HL-60 (cell line): ENCODE measurements at regions not wholly inside any gene's neighbourhood (a gene's known extent, or its start where the extent isn't known, plus 50 kb on each side); places are given as distances from the start of the nearest gene placed in this dataset.

ENCODE experiments used
- CTCF ChIP-seq: IDR thresholded peaks from one replicate; pipeline ENCODE4 v1.5.1; 2011; ENCODE audit warnings: low read length, control low read depth, inconsistent platforms; ENCODE audit not compliant: insufficient read depth
- POLR2AphosphoS5 ChIP-seq: IDR thresholded peaks from 2 replicates; pipeline ENCODE4 v1.6.1; 2012; ENCODE audit warnings: low read depth
- REST ChIP-seq: IDR thresholded peaks from 2 replicates; pipeline ENCODE4 v1.6.1; 2012; ENCODE audit warnings: low read depth; ENCODE audit not compliant: insufficient replicate concordance

GRCh38 chr3:10761583-10761982 is 54.4 kb upstream of the SLC6A11 start:
- TF ChIP-seq CTCF = no peak
- TF ChIP-seq REST = no peak
- no peak for TF ChIP-seq POLR2AphosphoS5
